Neural cell (in vitro differentiated cells): ENCODE measurements at regions not wholly inside any gene's neighbourhood (a gene's known extent, or its start where the extent isn't known, plus 50 kb on each side); places are given as distances from the start of the nearest gene placed in this dataset.

ENCODE experiments used
- H2AFZ ChIP-seq: fragments of 200-600, 300-800 bp; sonication (generic), shearing (Covaris generic); 2 replicates; pipeline ENCODE4 v1.6.0; 2014; ENCODE audit warnings: low read depth, mild to moderate bottlenecking, antibody characterized with exemption, low read length, moderate library complexity
- H3F3A ChIP-seq: fragments of 200-600 bp; shearing (Covaris generic); 2 replicates; pipeline ENCODE4 v1.6.1; 2016; ENCODE audit warnings: mild to moderate bottlenecking, moderate library complexity, mixed read lengths, antibody characterized with exemption, low read length; ENCODE audit not compliant: insufficient read depth, poor library complexity, severe bottlenecking
- H3K27ac ChIP-seq: fragments of 200-600, 300-800 bp; sonication (generic), shearing (Covaris generic); 2 replicates; pipeline ENCODE4 v1.5.1; 2014; ENCODE audit warnings: mild to moderate bottlenecking, low read length, moderate library complexity
- H3K27me3 ChIP-seq: fragments of 300-800, 200-600 bp; sonication (generic), shearing (Covaris generic); 2 replicates; pipeline ENCODE4 v1.6.0; 2014; ENCODE audit warnings: mild to moderate bottlenecking, low read depth, low read length, moderate library complexity; ENCODE audit not compliant: insufficient read depth
- H3K36me3 ChIP-seq: fragments of 300-800, 200-600 bp; sonication (generic), shearing (Covaris generic); 2 replicates; pipeline ENCODE4 v1.5.1; 2014; ENCODE audit warnings: mild to moderate bottlenecking, antibody characterized with exemption, low read length, moderate library complexity; ENCODE audit not compliant: insufficient read depth
- H3K4me2 ChIP-seq: fragments of 300-800, 200-600 bp; sonication (generic), shearing (Covaris generic); 2 replicates; pipeline ENCODE4 v1.6.0; 2014; ENCODE audit warnings: mild to moderate bottlenecking, low read length
- H3K4me3 ChIP-seq: fragments of 300-800, 200-600 bp; sonication (generic), shearing (Covaris generic); 2 replicates; pipeline ENCODE4 v1.5.1; 2014; ENCODE audit warnings: mild to moderate bottlenecking, low read length, moderate library complexity
- H3K79me2 ChIP-seq: fragments of 200-600 bp; shearing (Covaris generic); replicated peaks from 2 replicates; pipeline ENCODE4 v1.6.0; 2014; ENCODE audit warnings: mild to moderate bottlenecking, low read length, moderate library complexity; ENCODE audit not compliant: insufficient read depth
- H3K9ac ChIP-seq: fragments of 300-800, 200-600 bp; sonication (generic), shearing (Covaris generic); 2 replicates; pipeline ENCODE4 v1.6.1; 2016; ENCODE audit warnings: mild to moderate bottlenecking, low read length, mixed read lengths
- H3K9me2 ChIP-seq: fragments of 200-600 bp; shearing (Covaris generic); 2 replicates; pipeline ENCODE4 v1.6.1; 2016; ENCODE audit warnings: mild to moderate bottlenecking, low read length, mixed read lengths; ENCODE audit not compliant: insufficient read depth
- H3K9me3 ChIP-seq: fragments of 200-600, 300-800 bp; sonication (generic), shearing (Covaris generic); 2 replicates; pipeline ENCODE4 v1.6.1; 2016; ENCODE audit warnings: mild to moderate bottlenecking, mixed run types, low read length, moderate library complexity, mixed read lengths
- H4K20me1 ChIP-seq: fragments of 200-600 bp; shearing (Covaris generic); 2 replicates; pipeline ENCODE4 v1.6.1; 2016; ENCODE audit warnings: mild to moderate bottlenecking, mixed run types; ENCODE audit not compliant: insufficient read depth
- CTCF ChIP-seq: fragments of 450-650 bp; IDR thresholded peaks from 2 replicates; pipeline ENCODE4 v1.5.1; 2014; ENCODE audit warnings: antibody characterized with exemption, mild to moderate bottlenecking, moderate library complexity; ENCODE audit not compliant: poor library complexity, severe bottlenecking
- EP300 ChIP-seq: fragments of 450-650 bp; conservative IDR thresholded peaks from 2 replicates; pipeline ENCODE4 v1.6.1; 2014; ENCODE audit warnings: antibody characterized with exemption, mild to moderate bottlenecking, moderate library complexity; ENCODE audit not compliant: poor library complexity, severe bottlenecking
- EZH2 ChIP-seq: fragments of 200-600, 300-800 bp; shearing (Covaris generic), sonication (generic); IDR thresholded peaks from 2 replicates; pipeline ENCODE4 v1.6.1; 2014; ENCODE audit warnings: antibody characterized with exemption, low read length, borderline replicate concordance, mild to moderate bottlenecking; ENCODE audit not compliant: insufficient read depth, poor library complexity, severe bottlenecking
- MXI1 ChIP-seq: fragments of 450-650 bp; conservative IDR thresholded peaks from 2 replicates; pipeline ENCODE4 v1.6.1; 2014; ENCODE audit warnings: antibody characterized with exemption, mild to moderate bottlenecking; ENCODE audit not compliant: poor library complexity, severe bottlenecking
- POLR2AphosphoS5 ChIP-seq: IDR thresholded peaks from 2 replicates; pipeline ENCODE4 v1.6.1; 2012
- RAD21 ChIP-seq: fragments of 450-650 bp; conservative IDR thresholded peaks from 2 replicates; pipeline ENCODE4 v1.6.1; 2014; ENCODE audit warnings: antibody characterized with exemption, mild to moderate bottlenecking, moderate library complexity
- REST ChIP-seq: IDR thresholded peaks from 2 replicates; pipeline ENCODE4 v1.6.1; 2012; ENCODE audit warnings: borderline replicate concordance
- SMC3 ChIP-seq: fragments of 450-650 bp; conservative IDR thresholded peaks from 2 replicates; pipeline ENCODE4 v1.6.1; 2014; ENCODE audit warnings: antibody characterized with exemption, mild to moderate bottlenecking, moderate library complexity; ENCODE audit not compliant: poor library complexity
- TAF1 ChIP-seq: IDR thresholded peaks from 2 replicates; pipeline ENCODE4 v1.6.1; 2012; ENCODE audit warnings: low read depth

- Histone ChIP-seq H3K9me3 (no peaks in the 10 kb centered on the region), H3K4me2 (no peak overlapping the region), H2AFZ (no peak overlapping the region), H3K79me2 (no peaks in the 10 kb centered on the region), H3K27ac (no peak overlapping the region), H3F3A (no peaks in the 10 kb centered on the region), H3K9me2 (no peaks in the 10 kb centered on the region), H3K27me3 (no peaks in the 10 kb centered on the region), H4K20me1 (no peaks in the 10 kb centered on the region), H3K4me3 (no peak overlapping the region), H3K36me3 (no peaks in the 10 kb centered on the region), H3K9ac (no peak overlapping the region)
- TF ChIP-seq REST (no peak), TAF1 (no peak), EP300 (no peak), SMC3 (no peak), RAD21 (no peak), EZH2 (no peak), CTCF (no peak), MXI1 (no peak), POLR2AphosphoS5 (no peak)
Measured at GRCh38 chr11:95697614-95698408, 91.8 kb downstream of the FAM76B start.

GRCh38 chr11:95695181-95695580 lies 94.4 kb downstream of the FAM76B start:
- no peak overlapping the region for H3K4me3 ChIP-seq
- H3K9me2 ChIP-seq, result no peaks in the 10 kb centered on the region
- no peaks in the 10 kb centered on the region for H3K9me3 ChIP-seq
- H3K36me3 ChIP-seq, result no peaks in the 10 kb centered on the region
- no peak overlapping the region for H3K9ac ChIP-seq
- no peaks in the 10 kb centered on the region for H3K79me2 ChIP-seq
- H3K27ac ChIP-seq, result no peak overlapping the region
- no peaks in the 10 kb centered on the region for H4K20me1 ChIP-seq
- H3K4me2 ChIP-seq, result no peak overlapping the region
- no peaks in the 10 kb centered on the region for H3K27me3 ChIP-seq
- no peaks in the 10 kb centered on the region for H3F3A ChIP-seq
- TF ChIP-seq SMC3, result no peak
- TF ChIP-seq EP300, result no peak
- TF ChIP-seq CTCF, result no peak
- no peak for TF ChIP-seq REST
- no peak for TF ChIP-seq RAD21
- TF ChIP-seq TAF1, result no peak
- no peak for TF ChIP-seq POLR2AphosphoS5
- TF ChIP-seq MXI1, result no peak
- no peak for TF ChIP-seq EZH2
- H2AFZ ChIP-seq, result no peak overlapping the region
